ENCODE measurements at regions not wholly inside any gene's neighbourhood (a gene's known extent, or its start where the extent isn't known, plus 50 kb on each side); places are given as distances from the start of the nearest gene placed in this dataset.

DNA sequence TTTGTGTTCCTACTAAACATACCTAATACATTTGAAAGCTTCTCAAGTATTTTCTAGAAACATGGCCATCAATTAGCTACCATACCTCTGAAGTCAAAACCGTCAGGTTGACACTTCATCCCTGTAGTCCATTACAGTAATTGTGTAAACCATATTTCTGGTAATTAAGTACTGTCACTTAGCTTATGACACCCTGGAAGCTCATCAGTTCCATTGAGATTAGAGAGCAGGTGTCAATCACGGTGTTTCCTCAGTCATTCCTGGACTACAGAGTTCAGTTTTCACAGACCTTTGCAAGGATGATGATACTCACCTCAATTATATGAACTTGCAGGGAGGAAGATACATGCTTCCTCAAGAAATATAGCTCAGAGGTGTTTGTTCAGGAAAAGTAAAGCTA, 552.0 kb downstream of the SI start:
- intact Hi-C loops (cut with DNase I; ENCODE audit: low total_unique reads) = no loop called here
- ATAC-seq = no peak
- TF ChIP-seq POLR2A (IDR thresholded peaks at IDR 0.05) = no peak
- TF ChIP-seq, protein P1, sequence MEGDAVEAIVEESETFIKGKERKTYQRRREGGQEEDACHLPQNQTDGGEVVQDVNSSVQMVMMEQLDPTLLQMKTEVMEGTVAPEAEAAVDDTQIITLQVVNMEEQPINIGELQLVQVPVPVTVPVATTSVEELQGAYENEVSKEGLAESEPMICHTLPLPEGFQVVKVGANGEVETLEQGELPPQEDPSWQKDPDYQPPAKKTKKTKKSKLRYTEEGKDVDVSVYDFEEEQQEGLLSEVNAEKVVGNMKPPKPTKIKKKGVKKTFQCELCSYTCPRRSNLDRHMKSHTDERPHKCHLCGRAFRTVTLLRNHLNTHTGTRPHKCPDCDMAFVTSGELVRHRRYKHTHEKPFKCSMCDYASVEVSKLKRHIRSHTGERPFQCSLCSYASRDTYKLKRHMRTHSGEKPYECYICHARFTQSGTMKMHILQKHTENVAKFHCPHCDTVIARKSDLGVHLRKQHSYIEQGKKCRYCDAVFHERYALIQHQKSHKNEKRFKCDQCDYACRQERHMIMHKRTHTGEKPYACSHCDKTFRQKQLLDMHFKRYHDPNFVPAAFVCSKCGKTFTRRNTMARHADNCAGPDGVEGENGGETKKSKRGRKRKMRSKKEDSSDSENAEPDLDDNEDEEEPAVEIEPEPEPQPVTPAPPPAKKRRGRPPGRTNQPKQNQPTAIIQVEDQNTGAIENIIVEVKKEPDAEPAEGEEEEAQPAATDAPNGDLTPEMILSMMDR (IDR thresholded peaks at IDR 0.05 in 4 of 5, conservative IDR thresholded peaks at IDR 0.05 in 1 of 5) = no peak

DNA sequence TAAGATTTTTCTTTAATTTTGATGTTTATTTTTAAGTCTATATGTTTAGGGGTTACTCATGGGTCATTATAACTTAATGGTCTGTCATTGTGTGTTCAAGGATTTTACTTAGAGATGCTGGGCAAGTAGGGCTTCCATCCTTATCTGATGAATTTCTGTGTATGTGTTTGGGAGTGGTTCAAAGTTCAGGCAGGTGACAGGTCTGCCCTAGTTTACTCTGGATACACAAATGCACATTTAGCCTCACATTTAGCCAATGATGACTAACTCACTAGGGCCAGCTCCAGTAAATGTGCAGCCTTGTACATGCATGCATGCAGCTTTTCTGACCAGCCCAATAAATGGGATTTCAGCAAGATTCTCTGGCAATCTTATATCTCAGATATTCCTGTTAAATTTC, 554.1 kb downstream of the SI start:
- Histone ChIP-seq H3K27ac (no peak overlapping the region), H3K9me3 (no peaks in the 10 kb centered on the region), H3K36me3 (no peaks in the 10 kb centered on the region), H3K4me3 (no peak overlapping the region), H3K4me1 (no peaks in the 10 kb centered on the region), H3K27me3 (no peaks in the 10 kb centered on the region)
- ATAC-seq (no peak), DNase-seq (no peak)
- in situ Hi-C loops (cut with MboI; ENCODE audit: low sequenced_read_pairs in 4 of 4) (no loop called here), intact Hi-C loops (cut with DNase I; ENCODE audit: low total_unique reads) (no loop called here)
- TF ChIP-seq, protein P1 (IDR thresholded peaks at IDR 0.05 in 4 of 5, conservative IDR thresholded peaks at IDR 0.05 in 1 of 5) = no peak
- no peak for TF ChIP-seq POLR2A (IDR thresholded peaks at IDR 0.05)

More for the DNA sequence above, 552.0 kb downstream of the SI start:
- H3K36me3 ChIP-seq = no peaks in the 10 kb centered on the region
- DNase-seq = no peak
- no peak overlapping the region for H3K4me3 ChIP-seq
- no peak overlapping the region for H3K27ac ChIP-seq
- in situ Hi-C loops (cut with MboI; ENCODE audit: low sequenced_read_pairs in 4 of 4) = no loop called here
- H3K27me3 ChIP-seq = no peaks in the 10 kb centered on the region
- H3K9me3 ChIP-seq = no peaks in the 10 kb centered on the region
- no peaks in the 10 kb centered on the region for H3K4me1 ChIP-seq

DNA sequence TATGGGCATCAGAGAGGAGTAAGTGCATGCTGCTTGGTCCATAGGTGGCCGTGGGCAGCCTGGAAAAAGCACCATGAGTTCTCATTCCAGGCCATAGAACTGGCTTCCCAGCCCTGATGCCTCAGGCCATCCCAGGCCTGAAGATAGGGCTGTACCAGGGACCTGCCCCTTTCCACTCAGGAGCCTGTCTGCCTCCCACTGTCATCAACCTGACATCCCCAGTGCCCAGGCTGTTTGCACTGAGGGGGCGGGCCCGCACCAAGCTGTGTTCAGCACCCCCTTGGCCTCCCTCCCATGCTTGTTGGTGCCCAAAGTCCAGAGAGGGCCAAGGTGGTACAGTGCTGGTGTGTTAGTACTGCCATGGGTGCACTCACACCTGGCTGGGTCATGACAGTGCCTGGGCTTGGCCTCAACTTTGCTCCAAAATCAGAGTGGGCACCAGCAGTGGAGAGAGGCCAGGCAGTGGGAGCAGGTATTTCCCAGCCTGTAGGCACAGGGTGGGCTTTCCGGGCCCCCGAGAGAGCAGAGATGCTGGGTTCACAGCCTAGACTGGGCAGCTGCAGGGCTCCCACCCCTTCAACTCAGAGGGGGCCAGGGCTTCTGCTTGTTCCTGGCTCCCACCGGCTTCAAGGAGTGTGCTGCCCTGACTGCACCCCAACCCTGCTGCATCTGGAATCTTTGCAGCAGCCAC, 556.1 kb downstream of the SI start:
- no peaks in the 10 kb centered on the region for H3K27me3 ChIP-seq
- no peaks in the 10 kb centered on the region for H3K4me1 ChIP-seq
- no peaks in the 10 kb centered on the region for H3K9me3 ChIP-seq
- TF ChIP-seq, protein P1 (IDR thresholded peaks at IDR 0.05 in 4 of 5, conservative IDR thresholded peaks at IDR 0.05 in 1 of 5) = no peak
- TF ChIP-seq POLR2A (IDR thresholded peaks at IDR 0.05) = no peak
- H3K36me3 ChIP-seq = no peaks in the 10 kb centered on the region
- intact Hi-C loops (cut with DNase I; ENCODE audit: low total_unique reads) (no loop called here), in situ Hi-C loops (cut with MboI; ENCODE audit: low sequenced_read_pairs in 4 of 4) (no loop called here)
- no peak for DNase-seq
- H3K4me3 ChIP-seq = no peak overlapping the region
- no peak overlapping the region for H3K27ac ChIP-seq
- ATAC-seq = no peak

DNA sequence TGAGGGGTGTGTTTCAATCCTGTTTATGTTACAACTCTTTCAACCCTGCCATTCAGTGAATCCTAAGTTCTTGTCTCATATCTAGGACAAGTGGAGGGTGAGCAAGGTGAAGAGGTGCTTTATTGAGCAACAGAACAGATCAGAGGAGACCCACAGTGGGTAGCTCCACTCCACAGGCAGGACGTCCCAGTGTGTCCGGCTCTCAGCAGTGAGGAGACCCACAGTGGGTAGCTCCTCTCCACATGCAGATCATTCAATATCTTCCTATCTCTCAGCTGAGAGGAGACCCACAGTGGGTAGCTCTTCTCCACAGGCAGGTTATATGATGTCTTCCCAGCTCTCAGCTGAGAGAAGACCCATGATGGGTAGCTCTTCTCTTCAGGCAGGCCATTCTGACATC, 556.7 kb downstream of the SI start:
- in situ Hi-C loops (cut with MboI; ENCODE audit: low sequenced_read_pairs in 4 of 4) = no loop called here
- TF ChIP-seq POLR2A (IDR thresholded peaks at IDR 0.05) = no peak
- TF ChIP-seq, protein P1 (IDR thresholded peaks at IDR 0.05 in 4 of 5, conservative IDR thresholded peaks at IDR 0.05 in 1 of 5) = no peak

DNA sequence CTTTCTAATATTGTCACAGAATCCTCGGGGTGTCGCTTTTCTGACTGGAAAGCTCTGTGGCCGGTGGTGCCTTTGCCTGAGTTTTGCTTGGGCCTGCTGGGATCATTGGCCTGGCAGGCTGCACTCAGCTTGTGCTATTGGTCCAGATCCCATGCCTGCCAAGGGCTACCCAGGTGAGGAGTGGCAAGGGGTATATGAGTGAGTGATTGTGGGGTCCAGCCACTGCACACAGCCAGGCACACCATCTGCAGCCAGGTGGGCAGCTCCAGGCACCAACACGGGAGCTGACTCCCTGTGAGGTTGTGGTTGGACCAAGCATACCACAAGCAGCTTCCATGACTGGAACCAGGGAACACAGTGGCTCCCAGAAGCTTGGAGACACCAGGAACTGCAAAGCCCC, 557.2 kb downstream of the SI start:
- Histone ChIP-seq H3K9me3 (no peaks in the 10 kb centered on the region), H3K27ac (no peak overlapping the region), H3K27me3 (no peaks in the 10 kb centered on the region), H3K36me3 (no peaks in the 10 kb centered on the region), H3K4me3 (no peak overlapping the region), H3K4me1 (no peaks in the 10 kb centered on the region)
- DNase-seq (no peak), ATAC-seq (no peak)
- in situ Hi-C loops (cut with MboI; ENCODE audit: low sequenced_read_pairs in 4 of 4) (no loop called here), intact Hi-C loops (cut with DNase I; ENCODE audit: low total_unique reads) (no loop called here)
- TF ChIP-seq, protein P1 (IDR thresholded peaks at IDR 0.05 in 4 of 5, conservative IDR thresholded peaks at IDR 0.05 in 1 of 5) = no peak
- TF ChIP-seq POLR2A (IDR thresholded peaks at IDR 0.05) = no peak

More for the DNA sequence above, 556.7 kb downstream of the SI start:
- intact Hi-C loops (cut with DNase I; ENCODE audit: low total_unique reads) = no loop called here
- H3K36me3 ChIP-seq = no peaks in the 10 kb centered on the region
- H3K4me1 ChIP-seq = no peaks in the 10 kb centered on the region
- no peaks in the 10 kb centered on the region for H3K9me3 ChIP-seq
- no peak for DNase-seq
- no peak overlapping the region for H3K4me3 ChIP-seq
- H3K27ac ChIP-seq = no peak overlapping the region
- H3K27me3 ChIP-seq = no peaks in the 10 kb centered on the region
- ATAC-seq = no peak

Data from gastrocnemius medialis (tissue), 4 donors.